ENCODE measurements at regions not wholly inside any gene's neighbourhood (a gene's known extent, or its start where the extent isn't known, plus 50 kb on each side); places are given as distances from the start of the nearest gene placed in this dataset.
"Not testable (repeated sequence)": the region's sequence is repeated elsewhere in the genome, so short reads cannot be mapped to it uniquely, and the experiment has no call there.

DNA sequence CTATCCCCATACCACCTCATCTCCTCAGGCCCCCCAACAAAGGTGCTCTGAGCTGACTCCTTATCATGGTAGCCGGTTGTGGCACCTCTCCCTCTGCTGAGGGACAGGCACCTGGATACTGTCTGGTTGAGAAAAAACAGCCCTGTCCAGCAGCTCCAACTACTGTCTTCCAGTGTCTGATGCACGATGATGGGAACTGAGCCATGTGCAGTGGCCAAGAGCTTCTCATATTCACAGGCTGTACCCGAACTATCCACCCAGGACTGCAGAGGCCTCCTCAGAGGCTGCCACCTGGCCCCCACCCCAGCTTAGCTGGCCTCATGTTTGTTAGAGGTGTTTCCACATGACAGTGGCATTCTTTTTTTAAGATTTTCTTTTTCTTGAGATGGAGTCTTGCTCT lies 149.9 kb downstream of the BCL2L11 start:
- H4K20me1 ChIP-seq (replicated peaks in 1 of 2; ENCODE audit: control insufficient read depth in 1 of 2, insufficient read depth in 2 of 2, low read length in 2 of 2); CTCF ChIA-PET (ENCODE audit: partially characterized antibody): not testable (repeated sequence)

DNA sequence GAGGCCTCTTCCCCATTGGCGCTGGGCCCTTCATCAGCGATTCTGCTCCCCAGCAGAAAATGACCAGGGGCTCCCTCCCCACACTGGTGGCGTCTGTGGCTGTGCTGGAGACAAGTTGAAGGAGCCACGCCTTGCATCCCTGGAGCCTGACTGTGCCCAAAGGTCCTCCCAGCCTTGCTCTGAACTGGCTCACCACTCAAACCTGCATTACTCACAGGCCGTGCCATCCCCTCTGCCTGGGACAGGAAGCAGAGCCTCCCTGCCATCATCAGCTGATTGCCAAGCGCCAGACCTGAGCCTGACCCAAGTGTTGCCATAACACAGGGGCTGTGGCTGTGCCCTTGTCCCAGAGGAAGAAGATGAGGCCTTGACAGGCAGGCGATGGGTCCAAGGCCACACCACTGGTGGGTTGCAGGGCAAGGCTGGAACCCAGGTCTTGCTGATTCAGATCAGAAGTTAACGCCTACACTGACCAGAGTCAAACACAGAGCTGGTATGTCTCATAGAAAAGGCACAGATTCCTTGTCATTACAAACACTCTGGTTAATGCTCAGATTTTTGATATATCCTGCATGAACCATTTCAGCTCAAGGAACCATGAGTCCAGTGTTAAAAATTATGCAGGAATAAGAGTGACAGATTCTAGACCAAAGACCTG lies 151.1 kb downstream of the BCL2L11 start:
- POLR2A ChIA-PET (ENCODE audit: partially characterized antibody); H3K9ac ChIP-seq (replicated peaks in 1 of 4; ENCODE audit: extremely low read depth in 1 of 4, low read depth in 3 of 4, low read length in 3 of 4); H2BK12ac ChIP-seq (ENCODE audit: low read depth, low read length); H3K18ac ChIP-seq (ENCODE audit: extremely low read depth, low read length); H4K5ac ChIP-seq (ENCODE audit: insufficient read length, low read depth, low read length); H3K36me3 ChIP-seq (ENCODE audit: control insufficient read depth in 2 of 4, insufficient read depth in 4 of 4, low read length in 3 of 4); H2BK5ac ChIP-seq (ENCODE audit: low read depth, low read length); H3K4ac ChIP-seq (replicated peaks; ENCODE audit: insufficient read length, low read depth, low read length); H3K27me3 ChIP-seq (replicated peaks in 1 of 4; ENCODE audit: control insufficient read depth in 3 of 4, extremely low read depth in 1 of 4, insufficient read depth in 3 of 4, low read length in 3 of 4); FAIRE-seq; H2AK5ac ChIP-seq (ENCODE audit: low read depth, low read length); H3K23ac ChIP-seq (ENCODE audit: insufficient read length); H2AFZ ChIP-seq (ENCODE audit: low read length); CTCF ChIA-PET (ENCODE audit: partially characterized antibody); H4K8ac ChIP-seq (ENCODE audit: extremely low read depth, insufficient read depth, low read length); H3K4me2 ChIP-seq (ENCODE audit: insufficient read depth in 1 of 2, low read depth in 2 of 2, low read length in 2 of 2); H2BK120ac ChIP-seq (replicated peaks; ENCODE audit: low read depth, low read length); H3K14ac ChIP-seq (ENCODE audit: insufficient read length); H3K79me2 ChIP-seq (ENCODE audit: control insufficient read depth in 1 of 2, insufficient read depth in 2 of 2, low read length in 2 of 2); H3K4me3 ChIP-seq (ENCODE audit: extremely low read depth in 1 of 4, insufficient read depth in 2 of 4, low read depth in 3 of 4, low read length in 4 of 4); H4K20me1 ChIP-seq (replicated peaks in 1 of 2; ENCODE audit: control insufficient read depth in 1 of 2, insufficient read depth in 2 of 2, low read length in 2 of 2); H3K79me1 ChIP-seq (ENCODE audit: low read depth, low read length); H2BK15ac ChIP-seq (ENCODE audit: low read length); H3K56ac ChIP-seq (replicated peaks; ENCODE audit: insufficient read length, low read depth, low read length); DNase-seq (ENCODE audit: low read depth in 1 of 2, low spot score in 2 of 2); H3K9me3 ChIP-seq (ENCODE audit: insufficient read depth in 2 of 2, low read depth in 1 of 2, low read length in 1 of 2); H4K91ac ChIP-seq (replicated peaks; ENCODE audit: insufficient read length, low read length); H3K4me1 ChIP-seq (replicated peaks in 1 of 4; ENCODE audit: control insufficient read depth in 3 of 4, insufficient read depth in 4 of 4, low read length in 3 of 4); H2BK20ac ChIP-seq (ENCODE audit: low read length); H3K23me2 ChIP-seq (ENCODE audit: low read depth, low read length); H3K27ac ChIP-seq (ENCODE audit: low read depth, low read length): not testable (repeated sequence)
- WGBS, 2 experiments (ENCODE audit: extremely low coverage in 1 of 2, insufficient coverage in 1 of 2, insufficient read length in 1 of 2, insufficient replicate concordance in 2 of 2, low coverage in 1 of 2, low lambda C conversion rate in 2 of 2, missing lambda C conversion rate in 1 of 2) = 94% methylated on average over 3 of the region's 8 CpGs; no CpG with 5 or more reads in 1 of the 2 experiments

More for the DNA sequence above, 149.9 kb downstream of the BCL2L11 start:
- H3K27ac ChIP-seq (ENCODE audit: low read depth, low read length); H4K8ac ChIP-seq (ENCODE audit: extremely low read depth, insufficient read depth, low read length); H3K4me2 ChIP-seq (ENCODE audit: insufficient read depth in 1 of 2, low read depth in 2 of 2, low read length in 2 of 2); H3K18ac ChIP-seq (ENCODE audit: extremely low read depth, low read length); H3K4me1 ChIP-seq (replicated peaks in 1 of 4; ENCODE audit: control insufficient read depth in 3 of 4, insufficient read depth in 4 of 4, low read length in 3 of 4); H2BK20ac ChIP-seq (ENCODE audit: low read length); DNase-seq (ENCODE audit: low read depth in 1 of 2, low spot score in 2 of 2); POLR2A ChIA-PET (ENCODE audit: partially characterized antibody); H4K5ac ChIP-seq (ENCODE audit: insufficient read length, low read depth, low read length); FAIRE-seq; H2AFZ ChIP-seq (ENCODE audit: low read length); H2BK12ac ChIP-seq (ENCODE audit: low read depth, low read length); H3K79me2 ChIP-seq (ENCODE audit: control insufficient read depth in 1 of 2, insufficient read depth in 2 of 2, low read length in 2 of 2); H3K9ac ChIP-seq (replicated peaks in 1 of 4; ENCODE audit: extremely low read depth in 1 of 4, low read depth in 3 of 4, low read length in 3 of 4); H3K79me1 ChIP-seq (ENCODE audit: low read depth, low read length); H4K91ac ChIP-seq (replicated peaks; ENCODE audit: insufficient read length, low read length); H3K27me3 ChIP-seq (replicated peaks in 1 of 4; ENCODE audit: control insufficient read depth in 3 of 4, extremely low read depth in 1 of 4, insufficient read depth in 3 of 4, low read length in 3 of 4); H3K4ac ChIP-seq (replicated peaks; ENCODE audit: insufficient read length, low read depth, low read length); H2BK120ac ChIP-seq (replicated peaks; ENCODE audit: low read depth, low read length); H3K9me3 ChIP-seq (ENCODE audit: insufficient read depth in 2 of 2, low read depth in 1 of 2, low read length in 1 of 2); H3K4me3 ChIP-seq (ENCODE audit: extremely low read depth in 1 of 4, insufficient read depth in 2 of 4, low read depth in 3 of 4, low read length in 4 of 4); H3K14ac ChIP-seq (ENCODE audit: insufficient read length); H3K36me3 ChIP-seq (ENCODE audit: control insufficient read depth in 2 of 4, insufficient read depth in 4 of 4, low read length in 3 of 4); H3K23ac ChIP-seq (ENCODE audit: insufficient read length); H3K23me2 ChIP-seq (ENCODE audit: low read depth, low read length); H2BK5ac ChIP-seq (ENCODE audit: low read depth, low read length); H2BK15ac ChIP-seq (ENCODE audit: low read length); H2AK5ac ChIP-seq (ENCODE audit: low read depth, low read length); H3K56ac ChIP-seq (replicated peaks; ENCODE audit: insufficient read length, low read depth, low read length): not testable (repeated sequence)
- 80% methylated on average over 2 of the region's 3 CpGs; no CpG with 5 or more reads in 1 of the 2 experiments for WGBS, 2 experiments (ENCODE audit: extremely low coverage in 1 of 2, insufficient coverage in 1 of 2, insufficient read length in 1 of 2, insufficient replicate concordance in 2 of 2, low coverage in 1 of 2, low lambda C conversion rate in 2 of 2, missing lambda C conversion rate in 1 of 2)

All from H1 (cell line).